Endothelial cell of umbilical vein (primary cell): ENCODE measurements at regions not wholly inside any gene's neighbourhood (a gene's known extent, or its start where the extent isn't known, plus 50 kb on each side); places are given as distances from the start of the nearest gene placed in this dataset.

ENCODE experiments used
- BruUV-seq: library from RNA; stranded (reverse); fragments of 400-500 nt; replicated peaks from 2 replicates; lab custom pipeline; 2021; lab: Mats Ljungman, UMichigan
- CTCF ChIA-PET: fragments of 300-600, 350-600 bp; sonication (Branson Sonifier 250); formaldehyde crosslinking; loops from one replicate; lab custom pipeline; 2021; ENCODE audit warnings: antibody characterized with exemption, inconsistent platforms; lab: Charles Lee
- POLR2A ChIA-PET: fragments of 300-600, 350-600 bp; sonication (Branson Sonifier 250); formaldehyde crosslinking; loops from one replicate; lab custom pipeline; 2021; ENCODE audit warnings: antibody characterized with exemption, inconsistent platforms; lab: Charles Lee
- DNase-seq: peaks from one replicate; pipeline ENCODE4 v3.0.0-alpha.2; 2011; ENCODE audit warnings: low read depth, low spot score
- FAIRE-seq: peaks from 2 replicates; lab custom pipeline; 2011; peaks lifted over from hg19 to GRCh38; lab: Jason Lieb, UNC
- H2AFZ ChIP-seq: 2 replicates; pipeline ENCODE4 v1.6.0; 2012; ENCODE audit warnings: low read depth, low read length, control low read depth, inconsistent platforms
- H3K27ac ChIP-seq: 2 replicates; pipeline ENCODE4 v1.5.1; 2011; ENCODE audit warnings: low read depth, mild to moderate bottlenecking, control low read depth, low read length, moderate library complexity; ENCODE audit not compliant: insufficient read depth
- H3K27me3 ChIP-seq, 2 experiments: 2 replicates each; pipeline versions ENCODE4 v1.6.0 to v1.6.1; 2011; ENCODE audit warnings: low read length in 2 of 2, mixed read lengths in 1 of 2; ENCODE audit not compliant: control insufficient read depth in 2 of 2, insufficient read depth in 2 of 2
- H3K36me3 ChIP-seq, 2 experiments: 2 replicates in 1 of 2; 3 replicates in 1 of 2; pipeline ENCODE4 v1.5.1; 2011; ENCODE audit warnings: low read length in 2 of 2, mild to moderate bottlenecking in 1 of 2, moderate library complexity in 1 of 2; ENCODE audit not compliant: control insufficient read depth in 2 of 2, insufficient read depth in 2 of 2; ENCODE audit errors: extremely low read depth in 1 of 2
- H3K4me1 ChIP-seq: 3 replicates; pipeline ENCODE4 v1.5.1; 2011; ENCODE audit warnings: mild to moderate bottlenecking, low read length; ENCODE audit not compliant: control insufficient read depth, insufficient read depth; ENCODE audit errors: extremely low read depth
- H3K4me2 ChIP-seq: 2 replicates; pipeline ENCODE4 v1.6.1; 2011; ENCODE audit warnings: low read length, control low read depth, mixed read lengths; ENCODE audit not compliant: insufficient read depth
- H3K4me3 ChIP-seq, 3 experiments: fragments of 200-600 bp in 1 of 3; sonication (generic), shearing (Covaris generic) in 1 of 3; replicated peaks in 1 of 3; 2 replicates each; pipeline ENCODE4 v1.5.1; 2011 to 2016; ENCODE audit warnings: control low read depth in 3 of 3, low read length in 3 of 3, mild to moderate bottlenecking in 2 of 3, inconsistent platforms in 1 of 3, low read depth in 1 of 3, moderate library complexity in 1 of 3; ENCODE audit not compliant: insufficient read depth in 1 of 3
- H3K79me2 ChIP-seq: 2 replicates; pipeline ENCODE4 v1.6.0; 2012; ENCODE audit warnings: low read length, inconsistent platforms; ENCODE audit not compliant: control insufficient read depth, insufficient read depth
- H3K9ac ChIP-seq: replicated peaks from 2 replicates; pipeline ENCODE3; 2011; ENCODE audit warnings: low read length, control low read depth; ENCODE audit not compliant: insufficient read depth; ENCODE audit errors: extremely low read depth
- H3K9me1 ChIP-seq: replicated peaks from 3 replicates; pipeline ENCODE4 v1.6.0; 2011; ENCODE audit warnings: mild to moderate bottlenecking, low read length; ENCODE audit not compliant: control insufficient read depth, insufficient read depth; ENCODE audit errors: extremely low read depth
- H3K9me3 ChIP-seq: replicated peaks from 2 replicates; pipeline ENCODE4 v1.5.1; 2012; ENCODE audit warnings: low read length, inconsistent platforms; ENCODE audit not compliant: control insufficient read depth, insufficient read depth
- H4K20me1 ChIP-seq: replicated peaks from 2 replicates; pipeline ENCODE3; 2011; ENCODE audit warnings: mild to moderate bottlenecking, low read length; ENCODE audit not compliant: control insufficient read depth, insufficient read depth; ENCODE audit errors: extremely low read depth
- CTCF ChIP-seq, 2 donors: IDR thresholded peaks; 1 replicate in 1 of 2; 2 replicates in 1 of 2; pipeline ENCODE4 v1.5.1; 2011; ENCODE audit warnings: low read length in 2 of 2, mild to moderate bottlenecking in 2 of 2, moderate library complexity in 2 of 2, control low read depth in 1 of 2, inconsistent platforms in 1 of 2, low read depth in 1 of 2; ENCODE audit not compliant: insufficient read depth in 1 of 2; ENCODE audit errors: extremely low read depth in 1 of 2
- EZH2 ChIP-seq: IDR thresholded peaks from 2 replicates; pipeline ENCODE4 v1.6.1; 2012; ENCODE audit warnings: borderline replicate concordance, low read depth, mild to moderate bottlenecking, moderate library complexity, low read length, inconsistent platforms; ENCODE audit not compliant: severe bottlenecking
- FOS ChIP-seq: IDR thresholded peaks from 2 replicates; pipeline ENCODE4 v1.6.1; 2011; ENCODE audit warnings: mild to moderate bottlenecking, low read length, moderate library complexity, borderline replicate concordance; ENCODE audit not compliant: insufficient read depth
- GATA2 ChIP-seq: IDR thresholded peaks from 2 replicates; pipeline ENCODE4 v1.7.0; 2011; ENCODE audit warnings: low read depth, mild to moderate bottlenecking, moderate library complexity, mixed read lengths, low read length; ENCODE audit not compliant: insufficient read length, insufficient read depth
- JUN ChIP-seq: IDR thresholded peaks from 2 replicates; pipeline ENCODE4 v1.6.1; 2011; ENCODE audit warnings: borderline replicate concordance, low read depth; ENCODE audit not compliant: insufficient read length, insufficient read depth
- MAX ChIP-seq: IDR thresholded peaks from 2 replicates; pipeline ENCODE4 v1.6.1; 2011; ENCODE audit not compliant: insufficient read depth, insufficient read length
- MYC ChIP-seq: IDR thresholded peaks from one replicate; pipeline ENCODE4 v1.6.1; 2011; ENCODE audit warnings: mild to moderate bottlenecking, low read depth, low read length
- POLR2A ChIP-seq: IDR thresholded peaks from 2 replicates; pipeline ENCODE4 v1.6.1; 2012; ENCODE audit warnings: low read depth, mild to moderate bottlenecking, control low read depth, low read length
- POLR2AphosphoS5 ChIP-seq: IDR thresholded peaks from 2 replicates; pipeline ENCODE4 v1.6.1; 2012; ENCODE audit warnings: low read depth, mild to moderate bottlenecking, control low read depth, low read length, moderate library complexity; ENCODE audit not compliant: insufficient read depth
- dilution Hi-C: fragments of 300-500 bp; cut with MboI; formaldehyde crosslinking; loops from one replicate; pipeline ENCODE4 v1.15.0; 2019; ENCODE audit warnings: low sequenced_read_pairs; ENCODE audit not compliant: extremely low pct_ligation_motif_present
- intact Hi-C: fragments of 100-400 bp; cut with micrococcal nuclease; formaldehyde crosslinking; loops from one replicate; pipeline ENCODE4 v1.10.0; 2022

GRCh38 chr2:103738606-103739005 lies 976.8 kb downstream of the TMEM182 start:
- Histone ChIP-seq H3K79me2 (no peaks in the 10 kb centered on the region), H3K36me3 (no peaks in the 10 kb centered on the region), H4K20me1 (no peaks in the 10 kb centered on the region), H2AFZ (no peak overlapping the region), H3K4me3 (no peak overlapping the region), H3K9me3 (peaks cover 7% of the 10 kb centered on the region), H3K9ac (no peak overlapping the region), H3K9me1 (no peaks in the 10 kb centered on the region), H3K27ac (no peak overlapping the region), H3K4me2 (no peak overlapping the region), H3K4me1 (no peaks in the 10 kb centered on the region), H3K27me3 (no peaks in the 10 kb centered on the region)
- no peak for TF ChIP-seq GATA2
- TF ChIP-seq MYC: no peak
- TF ChIP-seq JUN: no peak
- TF ChIP-seq POLR2A: no peak
- TF ChIP-seq FOS: no peak
- POLR2A ChIA-PET: no interaction called here
- DNase-seq: no peak
- BruUV-seq: no TSS peak
- intact Hi-C loops (no loop called here), dilution Hi-C loops (no loop called here)
- CTCF ChIA-PET: no interaction called here
- FAIRE-seq: no peak

- H3K27ac ChIP-seq: no peak overlapping the region
- ChIA-PET POLR2A (no interaction called here), CTCF (no interaction called here)
- no peak overlapping the region for H2AFZ ChIP-seq
- H3K4me2 ChIP-seq: no peak overlapping the region
- no peaks in the 10 kb centered on the region for H3K4me1 ChIP-seq
- H3K4me3 ChIP-seq: no peak overlapping the region
- H3K9me3 ChIP-seq: peaks cover 7% of the 10 kb centered on the region
- no peaks in the 10 kb centered on the region for H3K36me3 ChIP-seq
- dilution Hi-C loops (no loop called here), intact Hi-C loops (no loop called here)
- BruUV-seq: no TSS peak
- no peaks in the 10 kb centered on the region for H3K9me1 ChIP-seq
- no peaks in the 10 kb centered on the region for H4K20me1 ChIP-seq
- no peak for FAIRE-seq
- H3K27me3 ChIP-seq: no peaks in the 10 kb centered on the region
- TF ChIP-seq POLR2A (no peak), MYC (no peak), EZH2 (no peak), GATA2 (no peak), POLR2AphosphoS5 (no peak), MAX (no peak), FOS (no peak), JUN (no peak), CTCF (IDR thresholded peaks at IDR 0.05; ENCODE audit: extremely low read depth in 1 of 2, insufficient read depth in 1 of 2, low read depth in 1 of 2, low read length in 2 of 2) (no peak)
- DNase-seq: no peak
- H3K9ac ChIP-seq: no peak overlapping the region
- H3K79me2 ChIP-seq: no peaks in the 10 kb centered on the region
Observed at GRCh38 chr2:103739186-103739585, 977.4 kb downstream of the TMEM182 start.
